ENCODE measurements at regions not wholly inside any gene's neighbourhood (a gene's known extent, or its start where the extent isn't known, plus 50 kb on each side); places are given as distances from the start of the nearest gene placed in this dataset.
A peak's percentile ranks its signal among the peaks of the same experiment; 100 is the strongest.

GRCh38 chr11:70747921-70748320, 349.6 kb downstream of the CTTN start:
- no peaks in the 10 kb centered on the region for H3K79me2 ChIP-seq (ENCODE audit: insufficient read depth, low read length)
- H3K4me3 Mint-ChIP-seq, result no peak overlapping the region
- H3K4me1 Mint-ChIP-seq, result peaks cover 17 to 39% of the 10 kb centered on the region in 2 experiments
- H3K9me3 Mint-ChIP-seq, result peaks cover 33 to 35% of the 10 kb centered on the region in 2 experiments
- no peak overlapping the region for H2AK5ac ChIP-seq (ENCODE audit: insufficient read length, low read length)
- H2BK15ac ChIP-seq (ENCODE audit: low read depth, low read length), result no peak overlapping the region
- H3K4ac ChIP-seq (ENCODE audit: low read depth, low read length), result no peak overlapping the region
- H2AFZ ChIP-seq (ENCODE audit: low read length), result no peak overlapping the region
- no peak for TF ChIP-seq CTCF (conservative IDR thresholded peaks at IDR 0.05)
- no peak overlapping the region for H4K91ac ChIP-seq (ENCODE audit: insufficient read length, low read depth, low read length)
- H2BK5ac ChIP-seq (ENCODE audit: insufficient read length, low read length), result no peak overlapping the region
- H3K27ac Mint-ChIP-seq, result peak overlapping the region in 1 of 3 experiments; percentile 93; a peak in 1 of 7 replicates
- H4K20me1 ChIP-seq (ENCODE audit: control insufficient read depth, insufficient read depth, insufficient read length), result no peaks in the 10 kb centered on the region
- no peak overlapping the region for H3K14ac ChIP-seq (ENCODE audit: insufficient read depth, low read length)
- no CpG with 5 or more reads among the region's 5 CpGs for WGBS (ENCODE audit: extremely low coverage, insufficient read length, low lambda C conversion rate)
- no peaks in the 10 kb centered on the region for H3K27me3 ChIP-seq (ENCODE audit: insufficient read depth, low read length)
- no peak overlapping the region for H2BK20ac ChIP-seq (ENCODE audit: low read depth, low read length, poor library complexity, severe bottlenecking)
- no peak overlapping the region for H2BK120ac ChIP-seq (ENCODE audit: low read depth, low read length, poor library complexity, severe bottlenecking)
- H3K9me3 ChIP-seq (ENCODE audit: control insufficient read depth, low read depth, low read length), result peaks cover 15% of the 10 kb centered on the region
- no peak overlapping the region for H3K9ac ChIP-seq (ENCODE audit: extremely low read depth, insufficient read length, low read length)
- DNase-seq, result no peak
- no peak overlapping the region for H3K18ac ChIP-seq (ENCODE audit: insufficient read length, low read depth, low read length)
- no peak overlapping the region for H3K56ac ChIP-seq (ENCODE audit: insufficient read length, low read depth, low read length)
- no peaks in the 10 kb centered on the region; the same call in 1 of the 2 replicates for H3K4me1 ChIP-seq (ENCODE audit: insufficient read depth, low read length)
- H4K8ac ChIP-seq (replicated peaks; ENCODE audit: insufficient read length, low read depth, low read length), result no peak overlapping the region
- no peak overlapping the region for H2BK12ac ChIP-seq (ENCODE audit: insufficient read length, low read depth, low read length)
- no peaks in the 10 kb centered on the region for H3K23me2 ChIP-seq (ENCODE audit: insufficient read length, low read depth, low read length, poor library complexity, severe bottlenecking)
- peaks cover 20 to 38% (median 20%) of the 10 kb centered on the region in 3 experiments for H3K36me3 Mint-ChIP-seq (ENCODE audit: insufficient read depth in 1 of 3, low read depth in 3 of 3)
- H3K27ac ChIP-seq (ENCODE audit: insufficient read length, low read depth, low read length), result no peak overlapping the region
- H3K79me1 ChIP-seq (ENCODE audit: insufficient read depth, low read depth, low read length, poor library complexity, severe bottlenecking), result no peaks in the 10 kb centered on the region
- H4K5ac ChIP-seq (ENCODE audit: insufficient read length, low read depth, low read length), result no peak overlapping the region
- peaks cover 14% of the 10 kb centered on the region for H3K27me3 Mint-ChIP-seq (ENCODE audit: low read depth)
- H3K23ac ChIP-seq (ENCODE audit: insufficient read length, low read depth, low read length), result no peak overlapping the region
- no peak overlapping the region for H3T11ph ChIP-seq (ENCODE audit: low read length)
- H3K4me2 ChIP-seq (ENCODE audit: insufficient read depth, insufficient read length, low read length), result no peak overlapping the region
